ENCODE measurements at regions not wholly inside any gene's neighbourhood (a gene's known extent, or its start where the extent isn't known, plus 50 kb on each side); places are given as distances from the start of the nearest gene placed in this dataset.
A peak's percentile ranks its signal among the peaks of the same experiment; 100 is the strongest.
"Not testable (repeated sequence)": the region's sequence is repeated elsewhere in the genome, so short reads cannot be mapped to it uniquely, and the experiment has no call there.

DNA sequence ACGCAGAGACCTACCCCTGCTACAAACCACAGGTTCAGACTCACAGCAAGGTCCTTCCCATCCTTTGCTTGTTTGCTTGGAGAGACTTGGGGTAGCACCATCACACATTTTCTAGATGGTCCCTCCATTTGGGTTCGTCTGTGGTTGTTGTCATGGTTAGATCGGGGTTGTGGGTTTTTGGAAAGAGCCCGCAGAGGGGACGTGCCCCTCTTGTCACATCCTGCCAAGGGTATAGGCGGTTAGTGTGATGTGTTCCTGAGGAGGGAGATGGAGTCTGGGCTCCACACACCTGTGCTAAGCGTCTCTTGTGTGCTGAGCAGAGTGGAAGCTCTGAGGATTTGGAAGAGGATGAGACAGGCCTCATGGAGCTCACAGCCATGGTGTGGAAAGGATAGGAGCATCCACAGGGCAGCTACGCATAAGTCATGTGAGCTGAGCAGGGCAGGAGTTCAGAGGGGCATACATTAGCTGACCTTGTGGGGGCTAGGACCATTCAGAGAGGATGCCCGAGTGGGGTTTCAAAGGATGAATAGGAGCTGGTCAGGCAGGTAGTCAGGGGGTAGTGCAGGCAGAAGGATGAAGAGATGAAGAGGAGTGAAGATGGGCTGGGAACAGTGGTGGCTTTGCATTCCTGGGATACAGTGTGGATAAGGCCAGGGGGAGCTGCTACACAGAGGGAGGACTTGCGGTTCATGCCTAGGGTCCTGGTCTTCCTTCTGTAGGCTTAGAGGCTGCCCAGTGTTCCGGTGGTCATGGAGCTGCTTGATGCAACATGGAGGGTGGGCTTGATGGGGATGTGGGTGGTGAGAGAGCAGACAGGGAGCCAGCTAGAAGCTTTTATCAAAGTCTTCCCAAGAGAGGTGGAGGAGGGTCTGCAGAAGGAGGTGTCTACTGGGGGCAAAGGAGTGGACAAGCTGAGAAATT, 62.9 kb downstream of the ACKR3 start:
- no peak for DNase-seq

DNA sequence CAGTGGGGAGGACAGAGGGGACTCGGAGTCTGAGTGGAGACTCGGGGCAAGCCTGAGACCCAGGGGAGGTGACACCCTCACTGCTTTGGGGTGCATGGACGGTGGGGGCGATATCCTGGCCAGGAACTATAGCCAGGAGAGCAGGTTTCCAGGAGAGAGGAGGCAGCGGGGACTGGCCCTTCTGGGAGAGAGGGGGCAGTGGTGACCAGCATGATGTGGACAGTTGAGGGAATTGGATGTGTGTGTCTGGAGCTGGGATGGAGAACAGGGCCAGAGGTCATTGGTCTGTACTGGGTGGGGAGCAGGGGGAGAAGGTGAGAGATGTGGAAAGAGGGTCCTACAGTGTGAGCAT, 63.6 kb downstream of the ACKR3 start:
- DNase-seq: no peak

DNA sequence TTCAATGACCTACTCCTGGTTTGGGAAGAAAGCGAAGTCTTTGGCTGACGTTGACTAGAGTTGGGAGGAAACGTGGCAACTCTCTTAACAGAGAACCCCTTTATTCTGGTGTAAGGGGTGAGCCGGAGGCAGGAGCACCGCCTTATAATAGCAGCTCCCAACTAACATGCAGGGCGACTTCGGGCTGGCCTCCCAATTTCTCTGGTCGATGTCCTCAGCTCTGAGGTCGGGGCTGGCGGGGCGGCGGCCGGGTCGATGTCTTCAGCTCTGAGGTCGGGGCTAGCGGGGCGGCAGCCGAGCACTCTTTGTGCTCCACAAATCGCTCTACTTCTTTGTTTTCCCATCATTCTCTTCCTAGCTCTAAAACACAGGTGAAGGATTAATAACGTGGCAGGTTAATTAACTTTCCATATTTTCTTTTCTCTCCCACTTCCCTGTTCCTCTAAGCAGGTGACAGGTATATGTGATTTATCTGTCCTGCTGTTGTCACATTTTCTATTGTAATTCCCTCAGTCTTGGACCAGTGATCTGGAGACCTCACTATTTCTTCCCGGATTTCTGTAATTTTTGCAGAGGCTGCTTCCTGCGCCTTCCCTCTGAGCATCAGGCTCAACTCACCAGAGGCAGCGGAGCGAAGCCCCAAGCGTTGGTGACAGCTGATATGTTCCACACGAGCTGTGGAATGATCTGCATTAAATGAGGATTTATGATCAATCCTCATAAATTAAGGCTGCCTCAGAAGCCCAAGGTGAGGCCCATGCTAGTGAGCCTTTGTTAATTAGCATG, 64.3 kb downstream of the ACKR3 start:
- no peak for DNase-seq

DNA sequence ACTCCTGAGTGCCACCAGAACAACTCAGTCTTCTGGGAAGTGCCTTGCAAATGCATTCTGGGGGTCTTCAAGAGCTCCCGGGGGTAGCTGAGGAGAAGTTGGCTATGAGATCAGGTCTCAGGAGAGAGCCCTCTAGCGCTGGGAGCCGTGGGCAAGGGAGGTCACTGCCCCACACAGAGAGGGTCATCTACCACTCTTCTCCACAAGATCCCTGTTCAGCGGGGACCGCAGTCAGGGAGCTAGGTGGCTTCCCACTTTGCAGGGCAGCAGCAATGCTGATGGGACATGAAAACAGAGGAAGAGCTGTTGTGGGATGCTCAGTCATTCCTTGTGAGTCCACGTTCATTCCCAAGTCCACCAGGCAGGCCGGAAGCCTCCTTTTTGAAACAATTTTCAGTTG, 66.6 kb downstream of the ACKR3 start:
- DNase-seq: no peak

DNA sequence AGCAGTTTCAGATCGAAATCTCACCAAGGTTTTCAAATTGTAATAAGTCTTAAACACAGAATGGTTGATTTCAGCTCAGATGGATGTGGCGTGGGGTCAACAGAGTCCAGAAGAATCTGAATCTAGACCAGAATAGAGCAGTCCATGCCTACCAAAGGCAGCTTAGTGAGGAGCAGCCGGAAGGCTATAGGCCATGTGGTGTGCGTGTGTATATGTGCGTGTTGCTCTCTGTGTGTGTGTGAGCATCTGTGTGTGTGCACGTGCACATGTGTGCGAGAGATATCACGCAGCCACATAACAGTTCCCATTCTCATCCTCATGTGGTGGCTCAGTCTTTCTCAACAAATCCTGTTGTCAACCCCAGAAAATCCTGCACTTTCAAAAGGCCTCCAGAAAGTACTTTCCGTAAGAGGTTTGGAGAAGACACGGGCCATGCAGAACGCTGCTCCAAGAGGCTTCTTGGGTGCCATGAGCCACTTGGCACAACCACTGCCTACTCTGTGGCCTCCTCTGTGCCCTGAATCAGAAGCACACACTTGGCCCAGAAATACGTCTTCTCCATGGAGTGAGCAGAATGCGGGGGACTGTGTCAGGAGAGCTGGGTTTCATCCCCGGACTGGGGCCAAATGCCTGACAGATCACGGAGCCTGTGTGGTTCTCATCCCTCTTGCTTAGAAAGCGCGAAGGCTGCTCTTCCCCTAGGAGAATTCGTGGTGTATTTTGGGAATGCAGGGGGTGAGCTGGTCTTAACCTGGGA, 67.3 kb downstream of the ACKR3 start:
- no peak for DNase-seq

DNA sequence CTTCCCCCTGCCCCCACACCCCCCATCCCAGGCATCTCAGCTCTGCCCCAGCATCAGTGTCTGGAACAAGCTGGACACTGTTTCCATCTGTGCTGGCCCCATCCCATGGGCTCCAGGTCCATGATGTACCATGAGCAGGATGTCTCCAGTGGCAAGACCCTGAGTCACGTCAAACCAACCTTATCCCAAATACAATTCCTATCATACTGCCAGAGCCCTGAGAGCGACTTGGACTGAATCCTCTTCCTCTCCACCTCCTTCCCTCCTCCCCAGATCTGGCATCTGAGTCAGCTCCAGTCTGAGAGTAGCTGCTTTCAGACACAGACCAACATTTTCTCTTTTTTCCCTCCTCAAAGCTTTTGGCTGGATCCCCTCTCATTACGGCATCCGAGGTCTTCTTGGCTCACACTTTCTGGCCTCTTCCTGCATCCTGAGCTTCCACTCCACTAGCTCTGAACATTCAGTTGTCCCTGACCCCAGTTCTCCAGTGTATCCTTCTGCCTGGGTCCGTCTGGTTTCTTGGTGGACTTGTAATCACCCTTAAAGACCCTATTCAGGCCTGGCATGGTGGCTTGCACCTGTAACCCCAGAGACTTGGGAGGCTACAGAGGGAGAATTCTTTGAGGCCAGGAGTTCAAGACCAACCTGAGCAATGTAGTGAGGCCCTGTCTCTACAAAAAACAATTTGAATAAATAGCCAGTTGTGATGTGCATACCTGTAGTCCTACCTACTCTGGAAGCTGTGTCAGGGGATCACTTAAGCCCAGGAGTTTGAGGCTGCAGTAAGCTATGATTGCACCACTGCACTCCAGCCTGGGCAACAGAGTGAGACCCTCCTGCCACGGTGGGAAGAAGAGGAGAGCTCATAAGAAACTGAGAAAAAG, 68.3 kb downstream of the ACKR3 start:
- no peak for DNase-seq

DNA sequence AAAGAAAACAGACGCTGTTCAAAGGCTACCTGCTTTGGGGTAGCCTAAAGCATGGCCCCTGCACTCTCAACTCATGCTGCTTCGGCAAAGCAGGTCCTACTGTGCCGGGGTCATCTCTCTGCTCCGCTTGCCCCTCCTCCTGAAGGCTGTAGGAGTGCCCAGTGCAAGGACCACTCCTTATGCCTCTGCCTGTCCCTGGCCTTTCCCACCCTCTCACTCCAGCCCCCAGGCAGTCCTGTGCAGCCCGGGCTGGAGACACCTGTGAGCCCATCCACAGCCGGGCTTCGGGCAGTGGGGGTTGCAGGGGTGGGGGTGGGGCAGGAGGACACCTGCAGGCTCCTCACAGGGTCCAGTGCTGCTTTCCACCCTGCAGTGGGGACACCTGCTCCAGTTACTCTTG, 69.1 kb downstream of the ACKR3 start:
- no peak for DNase-seq

DNA sequence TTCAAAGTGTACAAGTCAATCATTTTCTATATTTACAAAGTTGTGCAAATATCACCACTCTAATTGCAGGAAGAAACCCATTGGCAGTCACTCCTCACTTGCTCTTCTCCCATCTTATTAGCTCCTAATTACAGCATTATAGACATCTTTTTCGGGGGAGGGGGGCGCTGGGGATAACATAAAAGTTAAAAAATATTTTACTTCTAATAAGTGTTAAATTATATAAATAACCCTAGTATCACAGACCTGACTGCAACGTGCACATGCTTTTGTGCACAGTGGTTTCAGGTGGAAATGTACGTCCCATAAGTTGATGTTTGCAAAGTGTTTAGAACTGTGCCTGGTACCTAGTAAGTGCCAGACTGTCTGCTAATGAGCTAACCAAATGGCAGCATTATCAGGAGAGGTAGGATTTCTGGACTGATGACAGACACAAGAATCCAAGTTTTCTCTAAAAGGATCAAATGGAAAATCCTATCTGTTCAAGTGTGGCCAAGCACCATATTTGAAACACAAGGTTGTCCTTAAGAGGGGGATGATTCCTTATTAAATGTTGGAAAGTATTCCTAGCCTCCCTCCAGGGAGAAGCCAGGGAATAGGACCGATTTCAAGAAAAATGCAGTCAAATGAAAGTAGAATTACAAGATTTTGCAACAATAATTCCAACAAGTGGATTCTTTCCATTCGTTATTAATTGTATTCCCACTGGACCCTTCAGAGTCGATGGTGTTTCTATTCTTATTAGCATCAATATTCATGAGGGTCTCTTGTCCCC, 70.0 kb downstream of the ACKR3 start:
- no peak for DNase-seq

DNA sequence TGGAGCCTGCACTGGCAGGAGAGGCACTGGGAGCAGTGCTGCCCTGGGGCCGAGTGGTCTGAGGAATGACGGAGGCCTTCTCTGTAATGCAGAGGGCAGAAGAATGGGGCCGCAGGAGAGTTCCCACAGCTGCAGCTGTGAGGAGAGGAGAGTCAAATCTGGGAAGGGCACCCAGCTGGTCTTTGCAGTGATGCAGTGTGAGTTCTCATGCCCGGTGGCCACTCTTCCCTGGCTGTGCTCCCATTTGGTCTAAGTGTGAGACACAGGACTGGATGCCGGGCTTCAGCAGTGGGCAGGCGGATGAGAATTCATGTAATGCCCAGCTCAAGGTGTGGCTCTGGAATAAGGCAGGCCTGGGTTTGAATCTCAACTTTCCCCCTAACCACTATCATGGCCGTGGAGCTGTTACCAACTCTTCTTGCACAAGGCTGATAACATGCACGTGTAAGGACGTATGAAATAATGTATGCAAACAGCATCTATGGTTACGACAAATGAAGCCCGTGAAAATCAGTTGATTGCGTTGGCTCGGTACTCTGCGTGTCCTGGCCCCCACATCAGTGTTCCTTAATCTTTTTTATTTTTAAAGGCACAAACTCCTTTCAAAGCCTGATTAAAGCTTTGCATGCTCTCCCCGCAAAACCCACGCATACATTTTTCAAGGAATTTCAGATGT, 71.6 kb downstream of the ACKR3 start:
- no peak for DNase-seq

DNA sequence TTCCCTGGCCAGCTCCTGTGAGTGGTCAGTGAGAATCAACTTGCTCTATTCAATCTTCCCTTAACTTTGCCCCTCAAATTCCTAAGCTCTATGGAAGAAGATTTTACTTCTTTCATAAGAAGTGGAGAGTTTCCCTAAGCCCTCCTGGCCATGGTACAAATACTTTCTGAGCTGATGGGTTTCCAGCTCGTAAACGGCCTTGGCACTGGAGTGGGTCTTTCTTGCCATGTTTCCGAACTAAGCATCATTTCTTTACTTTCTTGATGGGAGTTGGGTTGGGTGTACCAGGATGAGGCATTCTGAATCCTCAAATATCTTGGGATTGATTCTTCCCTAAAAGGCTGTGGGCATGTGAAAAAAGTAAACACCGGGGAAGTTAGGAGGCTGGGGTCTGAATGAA, 72.5 kb downstream of the ACKR3 start:
- DNase-seq: no peak

DNA sequence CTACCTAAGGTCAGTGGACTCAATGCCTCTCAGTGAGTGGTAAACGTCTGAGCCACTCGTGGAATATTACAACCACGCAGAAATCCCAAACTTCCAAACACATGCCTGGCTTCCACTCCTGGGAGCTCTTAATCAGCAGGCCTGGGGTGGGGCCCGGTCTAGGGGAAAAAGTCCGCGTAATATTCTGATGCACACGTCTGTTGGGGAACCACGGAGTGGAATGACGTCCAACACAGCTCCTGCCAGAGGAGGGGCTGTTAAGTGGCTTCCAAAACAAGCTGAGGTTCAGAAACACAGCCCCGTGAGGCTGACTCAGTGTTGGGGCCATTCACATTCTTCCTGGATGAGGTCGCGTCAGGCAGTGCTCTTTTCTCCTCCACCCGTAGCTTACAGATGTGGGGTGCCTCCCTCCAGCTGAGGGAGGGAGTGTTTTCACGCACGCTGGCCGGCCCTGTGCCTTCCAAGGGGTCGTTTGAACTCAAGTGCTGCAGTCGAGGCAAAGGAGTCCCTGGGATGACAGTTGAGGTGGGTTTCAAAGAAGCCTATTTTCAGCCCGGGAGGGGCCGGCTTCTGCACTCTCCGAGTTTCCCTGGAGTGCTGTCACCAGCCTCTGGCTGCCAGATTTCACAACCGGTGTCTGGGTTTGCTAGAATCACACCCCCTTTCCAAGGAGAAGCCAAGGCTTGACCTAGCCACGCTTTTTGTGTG, 73.1 kb downstream of the ACKR3 start:
- DNase-seq: peak in 1 of 4 experiments; percentile 30

DNA sequence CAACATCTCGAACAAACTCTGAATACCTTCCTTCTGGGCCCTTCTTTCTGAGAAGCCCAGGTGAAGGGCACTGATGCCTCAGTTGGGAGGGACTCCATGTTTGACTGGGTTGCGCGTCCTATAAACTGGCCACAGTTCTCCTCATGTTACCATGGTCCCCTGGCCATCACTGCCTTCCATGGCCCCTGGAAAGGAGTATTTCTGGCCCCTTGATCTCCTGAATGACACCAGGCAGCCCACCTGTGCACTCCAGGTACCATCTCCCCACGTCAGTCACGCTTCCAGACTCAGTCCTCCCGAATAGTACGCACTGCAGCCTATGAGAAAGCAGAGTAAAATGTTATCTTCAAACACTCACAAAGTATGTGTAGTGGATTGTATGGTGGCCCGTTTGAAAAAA, 73.9 kb downstream of the ACKR3 start:
- DNase-seq: no peak

DNA sequence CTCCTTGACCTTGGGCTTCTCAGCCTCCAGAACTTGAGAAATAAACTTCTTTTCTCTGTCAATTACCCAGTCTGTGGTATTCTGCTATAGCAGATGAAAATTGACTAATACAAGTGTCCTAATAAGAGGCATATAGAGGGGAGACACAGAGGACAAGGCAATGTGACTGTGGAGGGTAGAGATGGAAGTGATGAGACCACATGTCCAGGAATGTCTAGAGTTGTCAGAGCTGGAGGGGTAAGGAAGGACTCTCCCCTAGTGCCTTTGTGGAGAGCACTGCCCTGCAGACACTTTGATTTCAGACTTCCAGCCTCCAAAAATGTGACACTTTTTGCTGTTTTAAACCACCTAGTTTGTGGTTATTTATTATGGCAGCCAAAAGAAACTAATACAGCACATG, 74.4 kb downstream of the ACKR3 start:
- no peak for DNase-seq

DNA sequence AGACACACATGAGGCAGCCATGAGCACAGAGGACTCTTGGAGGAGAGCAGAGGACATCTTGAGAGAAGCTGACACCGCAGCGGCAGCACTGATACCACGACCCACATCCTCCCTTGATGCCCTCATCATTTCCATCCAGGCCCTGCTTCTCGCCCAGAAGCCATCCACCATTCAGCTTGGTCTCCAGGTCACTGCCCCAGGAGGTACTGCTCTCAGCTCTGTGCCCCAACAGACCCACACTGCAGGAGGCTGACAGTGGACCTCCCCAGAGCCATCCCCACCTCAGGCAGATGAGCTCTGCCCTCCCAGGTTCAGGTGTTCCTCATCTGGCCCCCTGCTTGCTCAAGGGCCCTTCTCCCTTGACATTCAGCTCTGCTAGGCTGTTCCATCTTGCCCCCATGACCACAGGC, 74.9 kb downstream of the ACKR3 start:
- no peak for DNase-seq

DNA sequence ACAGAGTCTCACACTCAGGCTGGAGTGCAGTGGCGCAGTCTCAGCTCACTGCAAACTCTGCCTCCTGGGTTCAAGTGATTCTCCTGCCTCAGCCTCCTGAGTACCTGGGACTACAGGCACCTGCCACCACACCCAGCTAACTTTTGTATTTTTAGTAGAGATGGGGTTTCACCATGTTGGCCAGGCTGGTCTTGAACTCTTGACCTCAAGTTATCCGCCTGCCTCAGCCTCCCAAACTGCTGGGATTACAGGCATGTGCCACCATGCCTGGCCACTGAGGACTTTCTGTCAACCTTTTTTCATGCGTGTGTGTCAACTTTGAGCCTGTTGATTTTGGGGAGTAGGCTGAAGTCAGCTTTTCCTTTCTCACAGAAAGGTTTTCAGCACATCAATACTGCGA, 75.5 kb downstream of the ACKR3 start:
- DNase-seq: not testable (repeated sequence)

DNA sequence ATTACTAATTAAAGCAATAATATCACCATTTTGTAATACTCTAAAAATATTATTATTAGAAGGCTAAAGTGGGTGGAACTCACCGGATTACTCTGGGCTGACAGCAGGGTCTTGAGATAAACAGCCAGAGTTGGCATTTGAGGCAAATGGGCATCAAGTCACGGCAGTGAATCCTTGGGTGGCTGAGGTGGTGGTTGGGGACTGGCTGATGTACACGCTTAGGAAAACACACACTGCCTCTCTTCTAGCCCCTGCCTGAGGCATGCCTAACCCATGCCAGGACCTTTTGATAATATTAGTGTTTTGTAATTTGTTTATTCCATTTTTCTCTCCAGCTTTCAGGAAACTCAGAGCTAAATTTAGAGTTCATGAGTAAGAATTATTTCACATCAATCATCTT, 76.8 kb downstream of the ACKR3 start:
- no peak for DNase-seq

DNA sequence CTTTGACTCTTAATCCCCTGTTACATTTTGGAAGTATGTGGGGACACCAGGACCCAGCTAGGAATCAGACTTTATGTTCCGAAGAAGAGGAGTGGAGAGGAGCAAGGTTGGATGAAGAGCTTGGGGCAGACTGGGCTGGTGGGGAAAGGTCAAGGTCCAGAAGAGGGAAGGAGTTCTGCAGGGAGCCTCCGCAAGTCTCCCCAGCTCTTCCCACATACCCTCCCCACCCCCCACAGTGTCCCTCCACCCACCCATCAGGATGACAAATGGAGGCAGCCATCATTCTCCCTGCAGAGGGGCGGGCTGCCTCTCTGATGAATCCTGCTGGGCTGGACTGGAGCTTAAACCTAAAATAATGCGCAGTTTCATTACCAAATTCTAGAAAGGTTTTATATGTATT, 77.2 kb downstream of the ACKR3 start:
- no peak for DNase-seq

DNA sequence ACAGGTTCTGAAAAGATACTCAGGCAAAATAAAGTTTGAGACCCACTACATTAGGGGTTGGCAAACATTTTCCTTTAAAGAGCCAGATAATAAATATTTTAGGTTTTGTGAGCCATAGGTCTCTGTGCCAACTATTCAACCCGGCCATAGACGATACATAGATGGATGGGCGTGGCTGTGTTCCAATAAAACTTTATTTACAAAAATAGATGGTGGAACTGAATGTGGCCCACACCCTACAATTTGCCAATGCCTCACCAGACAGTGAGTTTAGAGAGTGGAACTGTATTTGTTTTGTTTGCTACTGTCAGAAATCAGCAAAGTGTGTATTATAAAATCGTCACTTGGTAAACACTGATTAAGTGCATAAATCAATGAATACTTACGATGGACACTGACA, 78.0 kb downstream of the ACKR3 start:
- no peak for DNase-seq

DNA sequence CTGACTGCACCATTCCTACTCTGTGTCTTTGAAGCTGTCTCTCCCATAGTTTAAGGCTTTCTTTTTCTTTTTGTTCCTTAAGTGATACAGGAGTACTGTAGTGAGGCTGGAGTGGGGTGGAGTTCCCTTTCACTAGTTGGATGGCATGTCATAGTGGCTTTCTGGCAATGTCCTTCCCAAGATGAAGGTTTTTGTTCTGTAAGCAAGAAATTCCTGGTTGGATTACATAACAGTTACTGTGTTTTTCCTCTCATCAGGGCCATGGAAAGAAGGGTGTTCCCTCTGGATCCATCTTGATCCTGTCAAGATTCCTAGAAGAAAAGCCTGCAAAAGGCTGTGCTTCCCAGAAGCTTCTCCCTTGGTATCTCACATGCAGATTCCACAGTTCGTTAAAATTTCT, 84.2 kb downstream of the ACKR3 start:
- no peak for DNase-seq

DNA sequence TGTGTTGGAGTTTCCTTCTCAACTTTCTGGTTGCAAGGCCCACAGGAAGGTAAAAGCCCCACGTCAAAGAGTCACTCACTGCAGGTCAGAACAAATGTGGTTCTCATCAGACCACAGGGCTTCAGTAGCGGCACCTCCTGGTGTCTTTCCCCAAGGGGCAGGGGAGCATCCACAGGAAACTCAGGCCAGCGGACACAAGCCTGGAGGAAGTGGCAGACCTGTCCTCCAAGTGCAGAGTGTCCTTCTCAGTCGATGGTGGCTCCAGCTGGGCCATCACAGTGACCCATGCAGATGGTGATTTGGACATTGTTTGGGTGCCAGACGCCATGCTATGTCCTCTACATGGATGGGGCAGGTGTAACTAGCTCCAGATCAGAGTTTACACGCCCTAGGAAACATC, 84.9 kb downstream of the ACKR3 start:
- DNase-seq: no peak
